AG10803 (cell line): ENCODE measurements at regions not wholly inside any gene's neighbourhood (a gene's known extent, or its start where the extent isn't known, plus 50 kb on each side); places are given as distances from the start of the nearest gene placed in this dataset.

Experiments
- DNase-seq: peaks from one replicate; pipeline ENCODE4 v3.0.0; 2010; ENCODE audit warnings: low read depth
- H3K4me3 ChIP-seq: 2 replicates; pipeline ENCODE4 v1.5.1; 2011; ENCODE audit warnings: mild to moderate bottlenecking, low read length, control low read depth
- TF ChIP-seq, protein P1 (sequence below): conservative IDR thresholded peaks from 2 replicates; pipeline ENCODE4 v1.5.1; 2011; ENCODE audit warnings: mild to moderate bottlenecking, low read length, control low read depth, inconsistent platforms

DNA sequence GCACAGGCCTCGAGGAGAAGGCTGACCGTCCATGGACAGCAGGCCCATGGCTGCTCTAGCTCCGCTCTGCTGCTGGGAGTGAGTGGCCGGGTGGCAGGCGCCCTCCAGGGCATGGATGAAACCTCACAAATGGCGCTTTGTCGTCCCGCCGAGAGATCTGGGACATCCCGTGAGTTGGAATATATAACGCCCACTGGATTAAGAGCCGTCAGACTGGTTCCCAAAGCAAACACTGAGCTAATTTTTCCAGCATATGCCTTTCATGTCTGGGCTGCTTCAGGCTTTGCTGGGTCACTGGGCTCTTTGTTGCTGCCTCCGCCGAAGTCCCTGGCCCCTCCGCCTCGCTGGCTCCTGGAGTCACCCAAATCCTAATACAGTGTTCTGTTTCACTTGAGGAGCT is 266.3 kb downstream of the FOXL1 start:
- TF ChIP-seq, protein P1, sequence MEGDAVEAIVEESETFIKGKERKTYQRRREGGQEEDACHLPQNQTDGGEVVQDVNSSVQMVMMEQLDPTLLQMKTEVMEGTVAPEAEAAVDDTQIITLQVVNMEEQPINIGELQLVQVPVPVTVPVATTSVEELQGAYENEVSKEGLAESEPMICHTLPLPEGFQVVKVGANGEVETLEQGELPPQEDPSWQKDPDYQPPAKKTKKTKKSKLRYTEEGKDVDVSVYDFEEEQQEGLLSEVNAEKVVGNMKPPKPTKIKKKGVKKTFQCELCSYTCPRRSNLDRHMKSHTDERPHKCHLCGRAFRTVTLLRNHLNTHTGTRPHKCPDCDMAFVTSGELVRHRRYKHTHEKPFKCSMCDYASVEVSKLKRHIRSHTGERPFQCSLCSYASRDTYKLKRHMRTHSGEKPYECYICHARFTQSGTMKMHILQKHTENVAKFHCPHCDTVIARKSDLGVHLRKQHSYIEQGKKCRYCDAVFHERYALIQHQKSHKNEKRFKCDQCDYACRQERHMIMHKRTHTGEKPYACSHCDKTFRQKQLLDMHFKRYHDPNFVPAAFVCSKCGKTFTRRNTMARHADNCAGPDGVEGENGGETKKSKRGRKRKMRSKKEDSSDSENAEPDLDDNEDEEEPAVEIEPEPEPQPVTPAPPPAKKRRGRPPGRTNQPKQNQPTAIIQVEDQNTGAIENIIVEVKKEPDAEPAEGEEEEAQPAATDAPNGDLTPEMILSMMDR = no peak
- no peak overlapping the region for H3K4me3 ChIP-seq
- DNase-seq = no peak

DNA sequence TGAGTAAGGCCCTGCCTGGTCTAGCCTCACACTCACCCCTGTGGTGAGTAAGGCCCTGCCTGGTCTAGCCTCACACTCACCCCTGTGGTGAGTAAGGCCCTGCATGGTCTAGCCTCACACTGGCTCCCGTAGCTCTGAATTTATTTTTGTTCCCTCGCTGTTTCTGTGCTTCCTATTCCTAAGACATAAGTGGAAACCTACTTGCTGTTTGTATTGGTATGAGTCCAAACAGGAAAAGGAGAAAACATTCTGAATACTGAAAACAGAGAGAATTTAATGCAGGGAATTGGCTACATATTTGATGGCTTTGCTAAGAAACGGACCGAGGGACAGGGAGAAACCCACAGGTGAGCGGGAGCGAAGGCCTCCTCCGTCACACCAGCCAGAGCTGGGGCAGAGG is 267.8 kb downstream of the FOXL1 start:
- no peak overlapping the region for H3K4me3 ChIP-seq
- DNase-seq = no peak
- TF ChIP-seq, protein P1 = no peak

DNA sequence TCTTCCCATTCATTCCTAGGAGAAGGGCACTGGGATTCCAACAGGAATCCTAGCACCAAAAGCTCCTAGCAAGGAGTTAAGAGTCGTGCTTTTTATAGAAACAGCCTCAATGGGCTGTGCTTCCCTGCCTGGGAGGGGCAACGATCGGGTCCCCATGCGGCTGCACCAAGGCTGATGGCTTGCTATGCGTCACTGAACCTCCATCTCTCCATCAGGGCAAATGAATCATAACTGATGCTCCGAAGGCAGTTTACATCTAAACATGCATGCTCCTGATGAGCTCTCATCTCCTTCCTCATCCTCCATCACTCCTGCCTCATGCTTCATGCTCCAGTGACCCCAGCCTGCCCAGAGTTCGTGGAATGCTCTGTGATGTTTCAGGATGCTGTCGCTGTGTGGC is 270.5 kb downstream of the FOXL1 start:
- TF ChIP-seq, protein P1 = no peak
- no peak for DNase-seq
- H3K4me3 ChIP-seq = no peak overlapping the region

DNA sequence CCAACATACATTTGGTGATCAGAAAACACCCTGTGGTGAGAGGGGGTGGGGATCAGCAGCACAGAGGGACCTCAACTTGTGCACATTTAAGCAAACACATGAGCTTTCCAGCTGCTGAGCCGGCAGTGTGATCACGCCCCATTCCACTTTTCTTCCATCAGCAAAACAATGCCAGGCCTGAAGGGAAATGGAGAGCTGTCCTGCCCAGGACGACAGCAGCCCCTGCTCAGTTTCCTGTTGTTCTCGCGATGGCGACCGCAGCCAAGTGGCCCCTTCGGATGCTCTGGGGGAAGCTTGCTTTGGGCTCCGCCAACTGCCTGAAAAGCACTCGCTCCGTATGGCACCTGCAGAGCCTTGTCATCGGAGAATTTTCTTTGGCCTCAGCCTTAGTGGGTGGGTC is 272.3 kb downstream of the FOXL1 start:
- TF ChIP-seq, protein P1 = no peak
- H3K4me3 ChIP-seq = no peak overlapping the region
- no peak for DNase-seq

DNA sequence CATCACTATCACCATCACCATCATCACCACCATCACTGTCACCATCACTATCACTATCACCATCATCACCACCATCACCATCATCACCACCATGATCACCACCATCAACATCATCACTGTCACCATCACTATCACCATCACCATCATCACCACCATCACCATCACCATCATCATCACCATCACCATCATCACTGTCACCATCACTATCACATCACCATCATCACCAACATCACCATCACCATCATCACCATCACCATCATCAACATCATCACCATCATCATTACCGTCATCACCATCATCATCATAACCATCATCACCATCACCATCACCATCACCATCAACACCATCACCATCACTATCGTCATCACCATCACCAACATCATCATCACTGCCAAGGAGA is 273.8 kb downstream of the FOXL1 start:
- no peak for DNase-seq
- TF ChIP-seq, protein P1 = no peak

DNA sequence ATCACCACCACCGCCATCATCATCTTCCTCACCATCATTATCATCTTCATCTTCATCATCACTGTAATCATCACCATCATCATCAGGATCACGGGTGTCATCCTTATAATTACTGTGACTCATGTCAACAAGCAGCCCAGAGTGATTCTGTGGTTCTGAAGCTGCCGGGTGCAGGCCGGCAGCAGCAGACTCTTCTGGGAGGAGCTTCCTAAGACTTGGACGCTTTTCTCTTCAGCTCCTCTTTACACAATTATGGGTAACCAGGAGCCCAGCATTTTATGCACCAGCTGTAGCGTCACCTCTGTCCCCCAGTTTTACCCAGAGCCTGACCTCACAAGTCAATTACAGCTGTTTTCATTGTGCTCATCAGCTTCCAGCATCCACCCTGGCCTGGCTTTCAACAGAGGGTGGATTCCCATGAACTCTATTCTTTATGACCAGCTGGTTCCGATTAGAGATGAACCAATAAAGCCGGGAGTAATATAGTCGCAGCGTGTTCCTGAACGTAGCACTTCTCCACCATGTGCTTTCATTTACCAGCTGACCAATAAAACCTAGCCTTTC is 275.8 kb downstream of the FOXL1 start:
- no peak overlapping the region for H3K4me3 ChIP-seq
- TF ChIP-seq, protein P1 = no peak
- peak; percentile 97 for DNase-seq

More for the DNA sequence above, 273.8 kb downstream of the FOXL1 start:
- H3K4me3 ChIP-seq = no peak overlapping the region

DNA sequence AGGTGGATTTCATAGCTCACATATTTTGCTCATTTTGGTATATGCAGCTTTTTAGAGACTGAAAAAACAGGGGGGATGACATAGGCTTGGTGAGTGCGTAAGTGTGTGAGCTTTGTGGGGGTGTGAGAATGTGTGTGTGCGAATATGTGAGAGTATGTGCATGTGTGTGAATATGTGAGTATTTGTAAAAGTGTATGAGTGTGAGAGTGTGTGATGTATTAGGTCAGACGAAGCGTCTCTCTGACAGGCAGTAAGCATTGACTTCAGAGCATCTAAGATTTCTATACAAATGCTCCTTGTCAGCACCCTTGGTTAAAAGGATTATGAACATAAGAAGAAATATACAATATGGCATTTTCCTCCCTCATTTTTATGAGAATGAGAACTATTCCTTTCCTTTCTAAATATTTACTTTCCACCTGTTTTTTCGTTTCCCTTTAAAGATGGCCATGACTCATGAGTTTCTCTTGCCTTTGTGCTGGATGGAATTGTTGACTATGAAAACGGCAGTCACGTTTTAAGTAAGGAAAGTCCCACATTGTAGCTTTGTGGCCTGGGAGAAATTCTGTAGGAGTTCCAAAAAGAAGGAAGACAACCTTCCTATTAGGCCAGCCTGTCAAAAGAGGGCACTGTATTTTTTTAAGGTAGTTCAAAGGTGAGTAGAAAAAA is 276.4 kb downstream of the FOXL1 start:
- TF ChIP-seq, protein P1 = no peak
- no peak overlapping the region for H3K4me3 ChIP-seq
- DNase-seq = peak; percentile 32
